Erythroblast (primary cell): ENCODE measurements at regions not wholly inside any gene's neighbourhood (a gene's known extent, or its start where the extent isn't known, plus 50 kb on each side); places are given as distances from the start of the nearest gene placed in this dataset.
"Not testable (repeated sequence)": the region's sequence is repeated elsewhere in the genome, so short reads cannot be mapped to it uniquely, and the experiment has no call there.

ENCODE experiments used
- DNase-seq, 2 experiments: peaks; one replicate each; lab custom pipeline; 2025; lab: John Stamatoyannopoulos, UW
- GATA1 ChIP-seq: IDR thresholded peaks from 2 replicates; pipeline ENCODE4 v1.6.1; 2011; ENCODE audit warnings: low read depth, mild to moderate bottlenecking, control low read depth, low read length, moderate library complexity
- POLR2A ChIP-seq: IDR thresholded peaks from 2 replicates; pipeline ENCODE4 v1.6.1; 2011; ENCODE audit warnings: mild to moderate bottlenecking, low read length

GRCh38 chr21:38095220-38095619 lies 161.6 kb upstream of the KCNJ15 start:
- DNase-seq = no peak
- TF ChIP-seq POLR2A (no peak), GATA1 (no peak)

GRCh38 chr21:38097789-38098188 lies 159.0 kb upstream of the KCNJ15 start:
- TF ChIP-seq GATA1 (no peak), POLR2A (no peak)
- DNase-seq = no peak

- TF ChIP-seq GATA1 (no peak), POLR2A (no peak)
- DNase-seq = no peak
Observed at GRCh38 chr21:38112219-38112789, 144.5 kb upstream of the KCNJ15 start.

GRCh38 chr21:38114717-38115333 lies 142.0 kb upstream of the KCNJ15 start:
- DNase-seq = no peak
- TF ChIP-seq POLR2A (no peak), GATA1 (no peak)

GRCh38 chr21:38115870-38116269 lies 140.9 kb upstream of the KCNJ15 start:
- no peak for TF ChIP-seq GATA1
- TF ChIP-seq POLR2A = no peak
- no peak for DNase-seq

- no peak for DNase-seq
- TF ChIP-seq GATA1 (no peak), POLR2A (no peak)
Observed at GRCh38 chr21:38119793-38120192, 137.0 kb upstream of the KCNJ15 start.

- not testable (repeated sequence) for DNase-seq
Observed at GRCh38 chr21:38120679-38120983, 136.2 kb upstream of the KCNJ15 start.

GRCh38 chr21:38120984-38121855 lies 135.6 kb upstream of the KCNJ15 start:
- no peak for TF ChIP-seq GATA1
- no peak for TF ChIP-seq POLR2A
- DNase-seq = no peak

- TF ChIP-seq POLR2A = no peak
- no peak for TF ChIP-seq GATA1
- no peak for DNase-seq
Observed at GRCh38 chr21:38121888-38122720, 134.7 kb upstream of the KCNJ15 start.

GRCh38 chr21:38123626-38124025 lies 133.2 kb upstream of the KCNJ15 start:
- DNase-seq = no peak
- TF ChIP-seq GATA1 (no peak), POLR2A (no peak)

GRCh38 chr21:38126666-38127303 lies 130.0 kb upstream of the KCNJ15 start:
- peak; percentile 40 to 59 for DNase-seq

GRCh38 chr21:38129711-38130110 lies 127.1 kb upstream of the KCNJ15 start:
- no peak for DNase-seq
- TF ChIP-seq GATA1 (no peak), POLR2A (no peak)

More at GRCh38 chr21:38126666-38127303, 130.0 kb upstream of the KCNJ15 start:
- TF ChIP-seq POLR2A = no peak
- TF ChIP-seq GATA1 = no peak

GRCh38 chr21:38133240-38133639 lies 123.6 kb upstream of the KCNJ15 start:
- no peak for TF ChIP-seq POLR2A
- TF ChIP-seq GATA1 = no peak
- DNase-seq = no peak
